IPS-NIHi7 (cell line): ENCODE measurements at regions not wholly inside any gene's neighbourhood (a gene's known extent, or its start where the extent isn't known, plus 50 kb on each side); places are given as distances from the start of the nearest gene placed in this dataset.

Experiments
- DNase-seq: peaks from one replicate; pipeline ENCODE4 v3.0.0; 2012; ENCODE audit warnings: mixed read lengths; ENCODE audit errors: extremely low spot score

DNA sequence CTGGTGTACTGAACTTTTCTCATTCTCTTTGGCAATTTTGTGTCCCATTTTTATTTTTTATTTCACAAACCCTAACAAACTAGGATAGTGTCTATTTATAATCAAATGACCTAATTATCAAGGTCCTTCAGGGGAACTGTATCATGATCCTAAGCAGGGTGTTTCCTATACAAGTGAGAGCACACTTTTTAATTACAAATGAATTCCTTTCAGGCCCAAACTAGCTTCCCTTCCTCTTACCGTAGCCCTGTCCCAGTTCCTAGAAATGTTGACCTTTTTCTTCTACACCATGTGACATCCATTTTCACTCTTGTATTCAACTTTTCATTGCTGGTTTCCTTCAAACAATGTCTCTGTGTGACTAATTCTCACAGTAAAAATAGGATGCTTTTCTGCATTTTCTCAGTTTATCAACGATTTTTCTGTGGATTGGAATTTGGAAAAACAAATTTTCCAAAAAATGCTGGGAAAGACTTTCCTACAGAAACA, 411.4 kb downstream of the CCDC91 start:
- no peak for DNase-seq

DNA sequence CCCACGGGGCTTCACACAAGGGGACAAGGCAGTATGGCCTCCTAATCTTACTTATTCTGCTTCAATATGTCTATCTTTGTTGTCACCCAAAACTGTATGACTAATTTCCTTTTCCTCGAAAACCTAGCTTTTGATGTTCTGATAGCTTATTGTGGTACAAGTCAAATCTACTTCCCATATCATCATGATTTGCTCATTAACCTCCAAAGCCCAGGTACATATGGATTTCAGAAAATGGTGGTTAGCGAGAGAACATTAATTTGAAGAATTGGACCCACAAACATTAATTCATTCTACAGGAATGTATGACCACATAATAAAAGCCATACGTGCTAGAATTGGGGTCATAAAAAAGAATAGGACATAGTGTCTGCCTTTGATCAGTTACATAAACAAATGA, 412.5 kb downstream of the CCDC91 start:
- no peak for DNase-seq

DNA sequence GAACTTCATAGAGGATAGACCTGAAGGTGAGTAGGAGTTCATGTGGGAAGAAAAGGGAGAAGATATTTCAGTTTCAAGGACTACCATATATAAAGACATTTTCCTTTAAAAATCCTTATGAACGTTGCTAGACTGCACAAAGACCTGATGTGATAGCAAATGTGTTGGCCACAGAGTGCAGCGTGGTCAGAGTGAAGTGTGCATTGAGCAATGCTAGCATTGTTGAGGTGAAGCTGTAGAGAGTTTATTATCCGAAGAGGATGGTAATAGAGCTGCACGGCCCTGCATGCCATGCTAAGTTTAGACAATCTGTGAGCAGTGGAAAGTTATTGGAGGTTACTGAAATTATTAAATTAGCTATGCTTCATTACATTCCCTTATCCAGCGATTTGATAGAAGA, 413.0 kb downstream of the CCDC91 start:
- DNase-seq: no peak

DNA sequence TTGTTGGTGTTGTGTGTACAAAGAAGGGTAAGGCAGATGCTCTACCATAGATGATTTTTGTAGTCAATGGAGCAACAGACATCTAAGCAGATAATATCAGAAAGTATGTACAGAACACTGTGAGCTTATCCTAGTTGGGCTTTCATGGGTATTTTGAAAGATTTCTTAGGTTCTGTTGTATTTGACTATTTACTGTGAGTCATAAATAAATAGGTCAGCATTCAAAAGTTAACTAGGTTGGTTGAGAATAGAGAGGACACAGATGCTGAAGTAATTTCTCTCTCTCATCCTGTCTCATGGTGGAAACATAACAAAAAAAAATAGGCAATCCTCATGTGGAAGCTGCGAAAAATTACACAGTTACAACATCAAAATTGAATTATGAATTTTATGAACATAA, 413.5 kb downstream of the CCDC91 start:
- DNase-seq: no peak

DNA sequence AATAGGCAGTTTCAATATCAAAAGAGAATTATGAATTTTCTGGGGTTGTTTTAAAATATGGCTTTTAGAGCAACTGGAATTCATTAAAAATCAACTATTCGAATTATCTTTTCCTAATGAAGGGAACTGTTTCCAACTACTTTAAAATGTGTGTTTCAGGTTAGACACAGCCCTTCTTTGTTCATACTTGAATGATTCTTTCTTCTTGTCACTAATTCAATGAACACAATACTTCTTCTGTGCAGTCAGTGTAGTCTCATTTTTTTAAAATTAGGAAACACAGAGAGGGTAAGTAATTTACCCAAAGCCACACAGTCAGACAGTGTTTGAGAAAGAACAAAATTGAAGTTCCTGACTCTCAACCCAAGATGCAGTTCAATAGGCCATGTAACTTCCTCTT, 414.0 kb downstream of the CCDC91 start:
- DNase-seq: no peak

DNA sequence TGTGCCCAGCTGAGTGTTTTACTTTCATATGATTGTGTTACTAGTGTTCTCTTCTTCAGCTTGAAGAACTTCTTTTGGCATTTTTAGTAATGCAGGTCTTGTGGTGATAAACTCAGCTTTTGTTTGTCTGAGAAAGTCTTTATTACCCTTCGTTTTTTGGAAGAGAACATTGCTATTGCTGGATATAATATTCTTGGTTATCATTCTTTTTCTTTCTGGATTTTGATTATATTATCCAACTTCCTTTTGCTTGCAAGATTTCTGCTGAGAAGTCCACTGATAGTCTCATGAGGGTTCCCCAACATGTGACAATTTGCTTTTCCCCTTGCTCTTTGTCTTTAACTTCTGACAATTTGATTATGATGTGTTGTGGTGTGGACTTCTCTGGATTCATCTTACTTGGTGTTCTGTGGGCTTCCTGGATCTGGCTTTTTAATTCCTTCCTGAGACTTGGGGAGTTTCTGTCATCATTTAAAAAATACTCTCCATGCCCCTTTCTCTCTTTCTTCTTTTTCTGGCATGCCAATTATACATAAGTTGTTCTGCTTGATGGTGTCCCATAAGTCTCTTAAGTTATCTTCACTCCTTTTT, 416.8 kb downstream of the CCDC91 start:
- DNase-seq: no peak

DNA sequence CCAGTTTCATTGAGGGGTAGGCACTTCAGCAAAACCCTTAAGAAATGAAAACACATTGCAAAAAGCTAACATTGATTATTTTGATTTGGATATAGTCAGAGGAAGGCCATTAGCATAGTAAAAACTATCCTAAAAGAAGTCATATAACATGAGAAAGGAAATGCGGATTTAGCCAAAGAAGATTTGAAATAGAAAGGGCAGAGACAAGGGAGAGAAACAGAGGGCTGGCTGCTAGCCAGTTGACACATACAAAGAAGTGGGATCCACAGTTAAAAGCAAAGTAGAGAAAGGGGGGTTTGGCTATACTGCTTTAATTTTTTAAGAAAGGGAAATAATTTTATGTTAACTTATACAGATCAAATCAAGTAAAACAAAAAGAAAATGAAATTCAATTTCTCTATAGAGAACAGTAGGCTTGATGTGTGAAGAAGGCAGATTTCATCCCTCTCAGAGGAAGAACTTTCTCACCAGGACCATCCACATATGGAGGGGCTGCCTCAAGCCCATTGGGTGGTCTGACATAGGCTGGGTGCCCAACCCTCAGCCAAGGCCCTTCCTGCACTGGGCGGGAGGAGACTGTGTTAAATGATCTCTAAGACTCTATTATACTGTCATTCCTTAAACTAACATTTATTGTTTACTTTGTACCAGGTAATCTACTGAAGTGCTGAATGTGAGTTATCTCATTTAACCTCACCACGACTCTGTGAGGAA, 420.3 kb downstream of the CCDC91 start:
- no peak for DNase-seq

DNA sequence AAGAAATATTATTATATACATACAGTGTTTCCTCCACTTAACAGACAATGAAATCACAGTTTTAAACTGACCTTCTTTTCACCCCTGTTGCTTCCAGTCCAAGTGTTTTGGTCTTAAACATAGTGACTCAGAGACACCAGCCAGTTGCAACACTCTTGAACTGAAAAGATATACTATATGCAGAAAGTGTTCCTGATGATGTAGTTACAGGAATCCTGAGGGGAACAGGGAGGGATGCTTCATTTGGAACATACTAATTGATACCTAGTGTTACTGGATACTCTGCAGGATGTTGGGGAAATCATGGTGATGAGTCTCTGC, 420.8 kb downstream of the CCDC91 start:
- no peak for DNase-seq

DNA sequence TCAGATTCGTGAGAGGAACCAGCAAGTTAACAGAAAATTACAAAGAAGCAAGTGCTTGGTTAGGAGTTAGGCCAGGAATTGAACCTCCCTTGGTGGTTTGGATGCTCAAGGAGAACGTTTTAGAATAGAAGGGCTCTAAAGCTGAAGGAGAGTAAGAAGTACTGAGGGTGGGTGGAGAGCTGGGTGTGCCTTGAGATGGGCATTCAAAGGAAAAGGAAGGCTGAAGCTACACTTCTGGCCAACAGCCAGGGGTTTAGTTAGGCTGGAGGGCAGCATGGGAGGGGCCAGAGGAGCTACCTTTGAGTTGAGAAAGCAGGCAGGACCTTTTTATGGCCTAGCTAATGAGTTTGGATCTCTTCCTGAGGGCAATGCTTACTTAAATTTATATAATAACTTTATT, 421.2 kb downstream of the CCDC91 start:
- no peak for DNase-seq

DNA sequence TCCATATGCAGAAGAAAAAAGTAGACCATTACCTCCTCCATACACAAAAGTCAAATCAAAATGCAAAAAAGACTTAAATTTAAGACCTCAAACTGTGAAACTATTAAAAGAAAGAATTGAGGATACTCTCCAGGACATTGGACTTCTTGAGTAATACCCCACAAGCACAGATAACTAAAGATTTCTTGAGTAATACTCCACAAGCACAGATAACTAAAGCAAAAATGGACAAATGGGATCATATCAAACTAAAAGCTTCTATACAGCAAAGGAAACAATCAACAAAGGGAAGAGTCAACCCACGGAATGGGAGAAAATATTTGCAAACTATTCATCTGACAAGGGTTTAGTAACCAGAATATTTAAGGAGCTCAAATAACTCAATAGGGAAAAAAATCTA, 427.9 kb downstream of the CCDC91 start:
- DNase-seq: no peak

DNA sequence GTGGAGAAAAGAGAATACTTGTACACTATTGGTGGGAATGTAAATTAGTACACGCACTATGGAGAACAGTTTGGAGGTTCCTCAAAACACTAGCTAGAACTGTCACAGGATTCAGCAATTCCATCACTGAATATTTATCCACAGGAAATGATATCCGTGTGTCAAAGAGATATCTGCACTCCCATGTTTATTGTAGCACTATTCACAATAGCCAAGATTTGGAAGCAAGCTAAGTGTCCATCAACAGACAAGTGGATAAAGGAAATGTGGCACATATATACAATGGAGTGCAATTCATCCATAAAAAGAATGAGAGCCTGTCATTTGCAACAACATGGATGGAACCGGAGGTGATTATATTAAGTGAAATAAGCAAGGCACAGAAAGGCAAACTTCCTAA, 428.5 kb downstream of the CCDC91 start:
- no peak for DNase-seq

DNA sequence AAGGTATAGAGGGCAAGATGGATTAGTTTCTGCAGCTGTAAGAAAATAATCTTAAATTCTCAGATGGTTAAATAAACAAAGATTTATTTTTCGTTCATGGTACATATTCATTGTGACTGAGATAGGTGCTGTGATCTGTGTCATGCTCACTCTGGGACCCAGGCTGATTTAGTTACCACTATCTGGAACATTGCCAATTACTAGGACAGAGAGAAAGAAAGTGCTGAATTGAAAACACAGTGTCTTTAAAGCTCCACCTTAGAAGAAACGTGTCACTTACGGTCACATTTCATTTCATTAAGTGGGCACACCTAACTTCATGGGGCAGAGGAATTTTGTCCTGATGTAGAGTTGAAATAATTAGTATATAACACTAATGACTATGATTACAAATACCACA, 430.0 kb downstream of the CCDC91 start:
- no peak for DNase-seq

DNA sequence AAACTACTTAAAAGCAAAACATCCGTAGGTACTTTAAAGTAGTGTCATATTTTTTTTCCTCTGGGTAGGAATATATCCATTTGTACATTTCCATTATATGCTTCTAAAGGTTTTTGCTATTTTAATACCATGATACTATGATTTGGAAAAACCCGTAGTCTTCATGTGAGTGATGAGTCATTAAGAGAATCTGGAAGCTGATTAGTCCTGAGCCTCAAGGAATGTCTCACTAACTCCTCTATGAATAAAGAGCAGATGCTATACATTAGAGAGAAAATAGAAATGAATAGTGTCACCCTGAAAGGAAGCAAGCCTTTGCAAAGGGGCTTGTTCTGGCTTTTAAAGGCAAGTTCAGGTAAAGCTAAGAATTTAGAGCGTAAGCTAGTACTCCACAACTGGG, 432.1 kb downstream of the CCDC91 start:
- no peak for DNase-seq

DNA sequence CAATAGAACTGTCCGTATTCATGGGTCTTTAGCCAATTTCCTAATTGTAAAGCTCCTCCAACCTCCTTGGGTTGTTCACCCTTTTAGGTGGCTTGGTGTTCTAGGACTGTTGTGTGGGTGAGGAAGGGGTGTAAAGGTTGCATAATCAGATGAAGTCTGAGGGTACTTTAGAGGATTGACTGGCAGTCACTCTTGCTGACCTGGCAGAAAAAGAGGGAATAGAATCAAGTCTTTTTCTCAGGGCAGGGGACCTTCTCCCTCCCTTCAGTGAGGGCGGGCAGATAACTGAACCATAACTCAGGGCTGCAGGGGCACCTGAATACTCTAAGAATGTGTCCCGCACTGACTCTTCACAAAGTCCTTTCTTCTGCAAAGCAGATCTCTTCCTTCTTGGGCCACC, 436.2 kb downstream of the CCDC91 start:
- no peak for DNase-seq

DNA sequence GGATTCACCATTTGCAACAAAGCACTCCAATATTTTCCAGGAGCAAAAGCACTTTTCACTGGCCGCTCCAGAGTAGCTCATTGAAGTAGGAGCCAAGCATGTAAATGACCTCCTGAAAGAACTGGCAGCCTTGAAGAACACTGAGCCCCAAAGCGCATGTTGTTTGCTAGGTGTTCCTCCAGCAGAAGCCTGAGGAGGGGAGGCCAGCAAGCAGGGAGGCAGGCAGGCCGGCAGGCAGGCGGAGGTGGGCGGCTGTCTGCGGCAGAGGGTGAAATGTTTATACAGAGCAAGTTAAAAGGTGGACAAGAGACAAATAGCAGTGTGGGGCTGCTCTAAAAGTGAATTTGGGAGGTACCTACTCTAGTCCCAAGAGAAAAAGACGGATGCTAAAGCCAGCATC, 439.4 kb downstream of the CCDC91 start:
- DNase-seq: no peak

DNA sequence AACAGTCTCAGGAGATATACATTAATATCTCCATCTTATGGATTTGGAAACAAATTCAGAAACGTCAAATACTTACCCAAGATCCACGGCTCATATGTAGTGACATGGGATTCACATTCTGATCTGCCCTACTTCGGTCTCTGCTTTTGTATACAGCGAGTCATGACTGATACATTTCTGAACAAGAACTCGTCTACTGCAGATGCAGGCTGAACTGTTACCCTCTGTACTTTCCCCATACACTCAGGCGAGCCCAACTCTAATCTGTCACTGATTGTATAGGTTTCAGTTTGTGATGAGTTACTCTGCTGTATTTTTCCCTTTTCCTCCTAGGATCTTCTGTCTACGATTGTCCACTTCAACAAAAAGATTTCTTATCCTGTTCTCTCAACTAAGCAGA, 441.6 kb downstream of the CCDC91 start:
- DNase-seq: no peak

DNA sequence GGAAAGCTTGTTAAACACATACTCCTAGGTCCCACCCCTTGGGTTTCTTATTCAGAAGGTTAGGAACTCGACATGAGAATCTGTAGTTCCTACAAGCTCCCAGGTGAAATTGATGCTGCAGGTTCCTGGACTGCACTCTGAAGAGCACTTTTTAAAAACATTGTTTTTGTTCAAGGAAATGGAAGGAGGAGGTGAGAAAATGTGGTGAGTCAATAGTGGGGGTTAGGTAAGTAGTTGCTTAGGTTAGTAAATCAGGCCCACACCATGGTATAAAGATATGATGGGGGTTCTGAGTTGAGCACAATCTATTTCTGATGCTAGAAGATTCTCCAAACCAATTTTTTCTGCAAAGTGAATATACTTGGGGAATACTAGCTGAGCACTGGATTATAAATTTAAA, 450.3 kb downstream of the CCDC91 start:
- DNase-seq: no peak

DNA sequence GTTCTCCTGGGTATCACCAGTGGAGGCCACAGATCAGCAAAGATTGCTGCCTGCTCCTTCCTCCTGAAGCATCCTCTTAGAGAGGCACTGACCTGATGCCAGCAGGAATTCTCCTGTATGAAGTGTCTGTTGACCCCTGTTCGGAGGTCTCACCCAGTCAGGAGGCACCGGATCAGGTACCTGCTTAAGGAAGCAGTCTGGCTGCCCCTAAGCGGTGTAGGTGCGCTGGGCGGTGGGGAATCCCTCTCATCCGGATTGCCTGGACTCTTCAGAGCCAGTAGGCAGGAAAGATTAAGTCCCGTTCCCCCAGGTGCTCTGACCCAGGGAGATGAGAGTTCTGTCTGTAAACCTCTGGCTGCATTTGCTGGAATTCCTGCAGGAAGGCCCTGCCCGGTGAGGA, 455.2 kb downstream of the CCDC91 start:
- no peak for DNase-seq

DNA sequence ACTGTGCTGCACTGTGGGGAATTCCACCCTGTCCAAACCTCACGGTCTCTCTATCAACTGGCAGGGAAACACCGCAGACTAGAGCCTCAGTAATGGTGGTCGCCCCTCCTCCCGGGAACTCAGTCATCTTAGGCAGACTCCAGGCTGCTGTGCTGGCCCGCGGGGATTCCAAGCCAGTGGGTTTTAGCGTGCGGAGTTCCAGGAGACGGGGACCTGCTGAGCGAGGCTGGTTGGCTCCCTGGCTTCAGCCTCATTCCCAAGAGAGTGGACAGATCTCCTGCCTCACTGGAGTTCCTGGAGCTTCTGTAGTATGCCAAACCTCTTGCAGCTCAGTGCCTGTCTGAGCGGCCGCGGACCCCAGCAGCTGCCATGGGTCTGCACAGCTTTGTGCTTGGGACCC, 455.6 kb downstream of the CCDC91 start:
- DNase-seq: no peak

DNA sequence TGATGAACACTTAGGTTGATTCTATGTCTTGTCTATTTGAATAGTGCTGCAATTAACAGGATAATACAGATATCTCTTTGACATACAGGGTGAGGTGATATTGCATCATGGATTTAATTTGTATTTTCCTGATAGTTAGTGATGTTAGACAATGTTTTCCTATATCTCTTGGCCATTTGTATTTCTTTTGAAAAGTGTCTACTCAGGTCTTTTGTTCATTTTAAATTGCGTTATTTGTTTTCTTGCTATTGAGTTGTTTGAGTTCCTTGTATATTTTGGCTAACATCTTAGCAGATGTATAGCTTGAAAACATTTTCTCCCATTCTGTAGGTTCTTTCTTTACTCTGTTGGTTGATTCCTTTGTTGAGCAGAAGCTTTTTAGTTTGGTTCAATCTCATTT, 460.6 kb downstream of the CCDC91 start:
- no peak for DNase-seq

DNA sequence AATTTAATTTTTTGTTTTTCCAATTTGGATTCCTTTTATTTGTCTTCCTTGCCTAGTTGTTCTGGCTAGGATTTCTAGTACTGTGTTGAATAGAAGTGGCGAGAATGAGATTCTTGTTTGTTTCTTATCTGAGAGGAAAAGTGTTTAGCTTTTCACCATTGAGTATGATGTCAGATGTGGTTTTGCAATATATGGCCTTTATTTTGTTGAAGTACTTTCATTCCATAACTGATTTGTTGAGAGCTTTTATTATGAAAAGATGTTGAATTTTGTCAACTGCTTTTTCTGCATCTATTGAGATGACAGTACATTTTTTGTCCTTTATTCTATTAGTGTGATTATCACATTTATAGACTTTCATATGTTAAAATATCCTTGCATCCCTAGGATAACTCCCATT, 462.0 kb downstream of the CCDC91 start:
- no peak for DNase-seq

DNA sequence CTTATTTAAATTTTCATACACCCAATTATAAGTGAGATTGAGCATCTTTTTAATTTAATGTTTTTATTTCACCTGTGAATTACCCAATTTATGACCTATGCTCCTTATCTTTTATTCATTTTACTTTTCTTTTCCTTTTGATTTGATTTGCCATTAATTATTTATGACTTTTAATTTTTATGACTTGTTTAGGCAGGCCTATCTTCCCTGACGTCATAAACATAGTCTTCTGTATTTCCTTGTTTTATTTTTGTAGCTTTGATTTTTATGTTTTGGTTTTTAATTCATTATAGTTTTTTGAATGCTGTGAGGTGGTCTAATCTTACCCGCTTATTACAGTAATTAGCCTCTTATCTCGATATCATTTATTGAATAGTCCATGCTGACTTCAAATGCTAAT, 467.1 kb upstream of the FAR2 start:
- DNase-seq: no peak

DNA sequence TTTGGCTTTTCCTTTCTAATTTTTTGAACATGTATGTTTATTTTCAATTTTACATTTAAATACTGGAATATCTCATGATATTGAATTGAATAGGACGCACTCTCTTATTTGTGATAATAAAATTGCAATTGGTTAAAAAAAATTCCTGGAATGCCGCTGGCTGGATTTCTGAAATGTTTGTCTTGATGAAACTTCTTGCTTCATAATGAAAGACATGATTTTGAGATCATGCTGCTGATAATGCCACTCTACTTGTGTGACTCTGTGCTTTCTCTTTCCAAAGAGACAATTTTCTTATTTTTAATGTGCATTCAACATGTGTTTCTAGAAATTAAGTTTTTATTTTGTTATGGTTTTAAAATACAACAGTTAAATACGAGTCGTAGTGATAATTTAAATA, 465.7 kb upstream of the FAR2 start:
- no peak for DNase-seq
